NCI-H2227 (cell line): ENCODE measurements at regions not wholly inside any gene's neighbourhood (a gene's known extent, or its start where the extent isn't known, plus 50 kb on each side); places are given as distances from the start of the nearest gene placed in this dataset.
"Not testable (repeated sequence)": the region's sequence is repeated elsewhere in the genome, so short reads cannot be mapped to it uniquely, and the experiment has no call there.

Experiments used
- DNase-seq: peaks from one replicate; lab custom pipeline; 2025; ENCODE audit not compliant: unreplicated experiment; lab: John Stamatoyannopoulos, UW

DNA sequence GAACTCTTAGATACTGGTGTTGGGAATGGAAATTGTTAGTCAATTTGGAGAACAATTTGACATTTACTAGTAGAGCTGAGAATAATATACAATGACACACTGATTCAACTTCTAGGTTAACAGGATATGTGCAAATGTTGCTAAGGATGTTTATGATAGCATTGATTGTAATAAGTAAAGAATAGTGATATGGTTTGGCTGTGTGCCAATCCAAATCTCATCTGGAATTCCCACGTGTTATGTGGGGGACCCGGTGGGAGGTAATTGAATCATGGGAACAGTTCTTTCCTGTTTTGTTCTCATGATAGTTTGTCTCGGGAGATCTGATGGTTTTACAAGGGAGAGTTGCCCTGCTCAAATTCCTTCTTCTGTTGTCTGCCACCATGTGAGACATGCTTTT, 302.4 kb upstream of the TMPRSS15 start:
- no peak for DNase-seq

DNA sequence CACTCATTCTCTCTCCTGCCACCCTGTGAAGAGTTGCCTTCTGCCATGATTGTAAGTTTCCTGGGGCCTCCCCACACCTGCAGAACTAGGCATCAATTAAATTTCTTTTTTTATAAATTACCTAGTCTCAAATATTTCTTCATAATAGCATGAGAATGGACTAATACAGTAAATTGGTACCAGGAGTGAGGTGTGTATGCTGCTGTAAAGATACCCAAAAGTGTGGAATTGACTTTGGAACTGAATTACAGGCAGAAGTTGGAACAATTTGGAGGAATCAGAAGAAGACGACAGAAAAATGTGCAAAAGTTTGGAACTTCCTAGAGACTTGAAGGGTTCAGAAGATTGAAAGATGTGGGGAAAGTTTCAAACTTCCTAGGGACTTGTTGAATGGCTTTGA, 308.1 kb upstream of the TMPRSS15 start:
- no peak for DNase-seq

DNA sequence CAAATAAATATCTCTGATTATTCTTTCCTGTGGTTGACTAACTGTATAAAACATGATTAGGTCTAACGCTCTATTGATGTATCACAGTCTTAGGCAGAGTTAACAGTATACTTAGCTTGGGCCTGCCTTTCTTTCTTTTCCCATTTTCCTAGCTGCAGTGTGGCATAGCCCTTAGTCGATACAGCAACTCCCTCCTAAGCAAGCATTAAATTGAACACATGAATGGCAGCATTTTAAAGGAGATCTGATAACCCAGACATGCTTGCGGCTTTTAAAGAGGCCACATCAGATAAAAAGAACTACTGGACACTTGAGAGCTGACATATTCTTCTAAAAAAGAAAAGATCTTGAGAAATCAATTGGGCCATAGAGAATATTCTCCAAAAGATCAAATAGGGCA, 312.0 kb upstream of the TMPRSS15 start:
- DNase-seq: no peak

- no peak for DNase-seq
Observed at GRCh38 chr21:18716578-18717138, 313.1 kb upstream of the TMPRSS15 start.

GRCh38 chr21:18722193-18722592, 318.6 kb upstream of the TMPRSS15 start:
- DNase-seq: no peak

GRCh38 chr21:18723171-18723570, 319.6 kb upstream of the TMPRSS15 start:
- no peak for DNase-seq

- DNase-seq: no peak
Observed at GRCh38 chr21:18725653-18726052, 322.1 kb upstream of the TMPRSS15 start.

GRCh38 chr21:18741954-18742353, 338.4 kb upstream of the TMPRSS15 start:
- no peak for DNase-seq

GRCh38 chr21:18743531-18743930, 339.9 kb upstream of the TMPRSS15 start:
- DNase-seq: no peak

DNA sequence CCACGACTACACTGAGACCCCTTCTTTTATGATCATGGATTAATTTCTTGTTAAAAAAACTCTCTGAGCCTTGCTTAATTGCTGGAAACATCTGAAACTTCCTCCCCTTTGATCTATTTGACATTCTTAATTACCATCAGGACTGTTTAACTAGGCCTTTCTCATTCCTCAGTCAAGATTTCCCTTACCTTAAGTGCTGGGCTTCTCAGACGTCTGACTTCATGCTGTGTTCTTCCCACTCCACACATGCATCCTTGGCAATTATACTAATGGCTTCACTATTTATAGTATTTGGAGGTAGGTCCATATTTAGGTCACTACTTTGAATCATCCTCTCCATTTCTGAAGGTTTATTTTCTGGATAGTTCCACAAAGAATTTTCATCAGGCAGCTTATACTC, 341.3 kb upstream of the TMPRSS15 start:
- DNase-seq: peak; percentile 22

DNA sequence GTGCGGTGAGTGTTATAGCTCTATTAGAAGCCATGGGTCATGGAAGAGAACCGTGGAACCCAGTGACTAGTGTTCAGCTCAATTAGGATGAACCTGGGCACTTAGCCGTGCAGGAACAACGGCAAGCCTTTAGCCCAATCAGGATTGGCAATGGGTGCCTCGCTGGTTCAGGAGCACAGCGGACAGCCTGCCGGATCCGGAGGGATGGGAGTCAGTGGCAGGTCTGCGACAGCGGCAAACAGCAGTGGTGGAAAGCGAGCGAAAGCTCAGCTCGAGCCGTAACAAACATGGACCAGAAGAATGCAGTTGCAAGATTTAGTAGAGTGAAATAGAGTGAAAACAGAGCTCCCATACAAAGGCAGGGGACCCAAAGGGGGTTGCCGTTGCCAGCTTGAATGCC, 349.3 kb upstream of the TMPRSS15 start:
- DNase-seq: not testable (repeated sequence)

DNA sequence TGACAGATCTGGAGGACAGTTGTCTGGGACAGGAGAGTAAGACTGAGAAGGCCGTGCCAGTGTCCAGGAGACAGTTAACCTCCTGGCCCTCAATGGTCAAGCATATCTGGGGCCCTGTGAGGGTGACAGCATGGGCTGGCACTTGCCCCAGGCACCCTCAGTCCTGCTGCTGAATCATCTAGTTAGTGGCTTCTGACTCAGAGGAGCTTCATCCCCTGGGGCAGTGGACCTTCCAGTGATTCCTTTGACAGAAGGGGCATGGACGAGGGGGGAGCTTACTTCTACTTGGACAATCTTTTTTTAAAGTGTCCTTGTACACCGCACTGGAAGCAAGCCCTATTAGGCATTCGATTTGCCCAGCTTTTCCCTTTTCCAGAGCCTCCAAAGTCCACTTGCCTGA, 352.7 kb upstream of the TMPRSS15 start:
- DNase-seq: not testable (repeated sequence)

GRCh38 chr21:18759267-18759666, 355.7 kb upstream of the TMPRSS15 start:
- no peak for DNase-seq

GRCh38 chr21:18759751-18760161, 356.2 kb upstream of the TMPRSS15 start:
- DNase-seq: no peak

- DNase-seq: no peak
Observed at GRCh38 chr21:18760247-18760646, 356.7 kb upstream of the TMPRSS15 start.

- no peak for DNase-seq
Observed at GRCh38 chr21:18764720-18765119, 361.1 kb upstream of the TMPRSS15 start.

DNA sequence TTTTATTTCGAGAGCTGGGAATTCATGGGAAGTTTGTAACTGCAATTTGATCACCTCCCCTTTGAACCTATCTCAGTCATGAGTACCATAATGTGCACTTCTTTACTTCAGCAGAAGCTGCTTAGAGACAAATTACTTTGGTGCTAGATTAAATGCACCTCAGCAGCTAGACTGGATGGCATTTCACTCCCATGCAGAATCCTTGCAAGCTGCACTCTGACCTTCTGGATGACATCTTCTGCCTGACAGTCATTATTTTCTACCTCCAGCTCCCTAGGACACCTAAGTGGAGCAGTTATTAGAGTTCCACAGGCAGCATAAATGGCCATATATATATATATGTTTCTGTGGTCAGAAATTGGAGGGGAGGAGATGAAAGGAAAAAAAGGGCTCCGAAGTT, 366.0 kb upstream of the TMPRSS15 start:
- DNase-seq: peak; percentile 82

- no peak for DNase-seq
Observed at GRCh38 chr21:18771845-18772380, 368.3 kb upstream of the TMPRSS15 start.

DNA sequence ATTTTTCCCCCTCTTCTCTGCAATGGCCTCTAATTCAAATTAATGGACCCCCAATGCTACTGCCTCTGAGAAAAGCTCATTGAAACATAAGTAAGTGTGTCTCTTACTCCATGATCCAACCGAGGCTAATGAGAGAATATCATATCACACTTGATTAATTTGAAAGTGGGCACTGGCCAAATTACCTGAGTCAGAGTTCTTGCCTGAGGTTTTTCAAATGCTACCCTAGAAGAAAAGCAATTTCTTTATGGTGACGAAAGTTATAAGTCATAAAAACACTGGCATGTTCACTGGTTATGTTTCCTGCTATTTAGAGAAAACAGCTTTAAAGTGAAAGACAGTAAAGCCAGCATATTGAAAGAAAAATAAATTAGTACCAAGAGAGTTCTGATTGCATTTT, 368.8 kb upstream of the TMPRSS15 start:
- DNase-seq: no peak

- no peak for DNase-seq
Observed at GRCh38 chr21:18772897-18773296, 369.3 kb upstream of the TMPRSS15 start.

- no peak for DNase-seq
Observed at GRCh38 chr21:18776936-18777335, 373.4 kb upstream of the TMPRSS15 start.

DNA sequence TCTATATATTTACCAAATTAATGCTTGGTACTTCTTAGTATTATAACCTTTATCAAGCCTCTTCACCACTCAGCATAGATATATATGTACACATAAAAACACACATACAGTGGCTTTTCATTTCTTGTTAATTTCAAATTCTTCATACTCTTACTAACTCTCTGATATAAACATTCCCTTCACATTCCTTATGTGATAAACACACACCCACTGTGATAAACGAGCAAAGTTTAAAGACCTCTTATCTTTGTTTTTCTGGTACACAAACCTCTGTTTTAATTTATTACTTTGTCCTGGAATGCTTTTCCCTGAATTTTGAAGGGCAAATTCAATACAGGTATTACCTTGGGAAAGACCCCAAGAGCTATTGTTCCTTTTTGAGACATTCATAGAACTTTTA, 379.1 kb upstream of the TMPRSS15 start:
- no peak for DNase-seq

GRCh38 chr21:18801468-18801867, 397.9 kb upstream of the TMPRSS15 start:
- DNase-seq: no peak
